Type B pancreatic cell (in vitro differentiated cells): ENCODE measurements at regions not wholly inside any gene's neighbourhood (a gene's known extent, or its start where the extent isn't known, plus 50 kb on each side); places are given as distances from the start of the nearest gene placed in this dataset.

Experiments used
- DNase-seq: peaks from one replicate; pipeline ENCODE4 v3.0.0; 2021; ENCODE audit warnings: mixed read lengths; ENCODE audit not compliant: unreplicated experiment; ENCODE audit errors: extremely low spot score
- H3K27ac Mint-ChIP-seq: 2 replicates; pipeline ENCODE4 v1.8.0; 2021; ENCODE audit warnings: mild to moderate bottlenecking, mixed read lengths
- H3K27me3 Mint-ChIP-seq: 2 replicates; pipeline ENCODE4 v1.8.0; 2021; ENCODE audit warnings: mixed read lengths
- H3K36me3 Mint-ChIP-seq: 2 replicates; pipeline ENCODE4 v1.8.0; 2021; ENCODE audit warnings: mixed read lengths
- H3K4me1 Mint-ChIP-seq: one replicate; pipeline ENCODE4 v1.8.0; 2021; ENCODE audit warnings: mixed read lengths; ENCODE audit not compliant: unreplicated experiment
- H3K4me3 Mint-ChIP-seq: 2 replicates; pipeline ENCODE4 v1.8.0; 2021; ENCODE audit warnings: mild to moderate bottlenecking, mixed read lengths
- H3K9me3 Mint-ChIP-seq: 2 replicates; pipeline ENCODE4 v1.8.0; 2021; ENCODE audit warnings: mixed read lengths
- CTCF ChIP-seq: fragments of 200-600 bp; sonication (generic); conservative IDR thresholded peaks from 2 replicates; pipeline ENCODE4 v1.5.0; 2021; ENCODE audit warnings: antibody characterized with exemption, mild to moderate bottlenecking

GRCh38 chr13:105991131-105991530 is 544.3 kb downstream of the EFNB2 start:
- H3K36me3 Mint-ChIP-seq = peaks cover 5% of the 10 kb centered on the region
- peaks cover 12% of the 10 kb centered on the region for H3K9me3 Mint-ChIP-seq
- no peaks in the 10 kb centered on the region for H3K27me3 Mint-ChIP-seq
- no peak for TF ChIP-seq CTCF
- no peak overlapping the region for H3K27ac Mint-ChIP-seq
- no peak for DNase-seq
- no peak overlapping the region for H3K4me3 Mint-ChIP-seq
- peaks cover 12% of the 10 kb centered on the region for H3K4me1 Mint-ChIP-seq

DNA sequence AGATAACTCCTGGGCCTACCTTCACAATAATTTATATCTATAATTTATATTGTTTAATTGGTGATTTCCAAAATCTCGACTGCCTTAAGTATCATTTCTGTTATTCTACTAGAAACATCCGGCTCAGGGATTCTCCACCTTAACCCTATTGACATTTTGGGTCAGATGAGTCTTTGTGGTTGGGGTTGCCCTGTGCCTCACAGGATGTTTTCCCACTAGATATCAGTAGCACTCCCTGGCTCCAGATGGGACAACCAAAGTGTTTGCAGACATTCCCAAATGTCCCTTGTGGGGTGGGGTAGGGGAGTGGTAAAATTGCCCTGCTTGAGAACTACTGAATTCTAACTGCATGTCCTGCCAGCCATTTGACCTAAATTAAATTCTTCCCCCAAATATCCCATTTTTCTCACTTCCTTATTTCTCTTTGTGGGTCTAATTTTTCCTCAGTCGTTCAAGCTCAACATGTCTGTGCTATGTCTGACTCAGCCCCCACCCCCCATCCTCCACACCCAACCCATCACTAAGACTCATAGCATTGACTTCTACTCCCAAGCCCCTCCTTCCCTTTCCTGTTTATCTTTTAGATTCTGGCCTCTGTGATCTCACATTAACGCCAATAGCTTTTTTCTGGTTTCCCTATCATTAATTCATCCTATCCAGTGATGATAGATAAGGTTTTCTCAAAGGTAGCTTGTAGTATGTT is 545.1 kb downstream of the EFNB2 start:
- no peak overlapping the region for H3K27ac Mint-ChIP-seq
- H3K4me1 Mint-ChIP-seq = peaks cover 11% of the 10 kb centered on the region
- peaks cover 12% of the 10 kb centered on the region for H3K9me3 Mint-ChIP-seq
- H3K36me3 Mint-ChIP-seq = peaks cover 5% of the 10 kb centered on the region
- no peaks in the 10 kb centered on the region for H3K27me3 Mint-ChIP-seq
- no peak for TF ChIP-seq CTCF
- no peak overlapping the region for H3K4me3 Mint-ChIP-seq
- no peak for DNase-seq

DNA sequence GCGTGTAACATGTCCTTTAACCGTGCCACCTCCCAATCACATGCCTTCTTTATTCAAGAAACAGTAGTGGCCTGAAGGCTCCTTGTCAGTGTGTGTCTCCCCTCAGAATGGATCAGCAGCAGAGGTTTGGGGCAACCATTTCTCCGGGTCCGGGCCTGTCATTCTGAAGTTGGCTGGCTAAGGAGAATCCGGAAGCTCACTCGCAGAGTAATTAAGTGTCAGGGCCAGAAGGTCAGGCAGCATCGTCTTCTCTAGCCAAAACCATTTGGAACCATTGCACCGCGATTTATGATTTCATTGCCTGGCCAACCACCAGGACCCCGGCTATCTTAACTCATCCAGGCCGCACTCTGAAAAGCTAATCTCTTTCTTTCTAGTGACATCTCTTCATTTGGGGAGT is 550.8 kb downstream of the EFNB2 start:
- TF ChIP-seq CTCF = no peak
- no peak overlapping the region for H3K27ac Mint-ChIP-seq
- H3K4me1 Mint-ChIP-seq = peaks cover 6% of the 10 kb centered on the region
- H3K36me3 Mint-ChIP-seq = no peaks in the 10 kb centered on the region
- H3K4me3 Mint-ChIP-seq = no peak overlapping the region
- peaks cover 10% of the 10 kb centered on the region for H3K9me3 Mint-ChIP-seq
- no peak for DNase-seq
- H3K27me3 Mint-ChIP-seq = no peaks in the 10 kb centered on the region

- Mint-ChIP-seq H3K4me3 (no peak overlapping the region), H3K36me3 (no peaks in the 10 kb centered on the region), H3K27me3 (no peaks in the 10 kb centered on the region), H3K9me3 (peaks cover 10% of the 10 kb centered on the region), H3K27ac (no peak overlapping the region), H3K4me1 (peaks cover 10% of the 10 kb centered on the region)
- no peak for TF ChIP-seq CTCF
- DNase-seq = no peak
Observed at GRCh38 chr13:105984236-105984635, 551.2 kb downstream of the EFNB2 start.

DNA sequence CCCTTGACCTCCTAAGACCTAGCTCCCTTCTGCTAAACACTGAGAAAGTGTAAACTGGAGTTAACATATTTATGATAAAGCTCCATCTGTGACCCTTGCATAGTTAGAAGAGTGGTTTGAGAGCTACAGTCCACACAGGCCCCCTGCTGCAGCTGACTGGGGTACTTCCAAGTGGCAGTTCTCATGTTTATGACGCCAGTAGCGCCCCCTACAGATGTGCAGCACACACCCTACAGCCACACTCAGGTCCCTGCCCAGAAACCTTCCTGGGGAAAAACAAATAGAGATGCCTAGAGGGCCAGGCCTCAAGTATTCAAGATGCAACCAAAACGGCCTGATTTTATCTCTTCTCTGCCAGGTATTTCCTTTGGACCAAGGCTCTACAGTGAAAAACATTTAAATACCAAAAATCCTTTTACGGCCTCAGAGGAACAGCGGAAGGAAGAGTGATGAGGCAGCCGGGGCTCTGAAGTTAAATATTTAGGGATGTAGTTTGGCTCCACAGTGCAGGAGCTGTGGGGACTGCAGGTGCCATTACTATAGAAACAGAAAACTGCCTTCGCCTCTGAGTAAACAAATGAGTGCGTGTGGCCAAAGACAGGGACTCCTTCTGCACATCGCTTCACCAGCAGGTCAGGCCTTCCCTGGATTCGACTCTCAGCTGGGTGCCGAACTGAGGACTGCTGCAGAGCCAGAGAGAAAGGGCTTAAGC is 553.1 kb downstream of the EFNB2 start:
- H3K36me3 Mint-ChIP-seq = peaks cover 2% of the 10 kb centered on the region
- H3K27me3 Mint-ChIP-seq = peaks cover 2% of the 10 kb centered on the region
- no peak overlapping the region for H3K4me3 Mint-ChIP-seq
- H3K4me1 Mint-ChIP-seq = peaks cover 16% of the 10 kb centered on the region
- no peak for DNase-seq
- no peak overlapping the region for H3K27ac Mint-ChIP-seq
- no peak for TF ChIP-seq CTCF
- peaks cover 7% of the 10 kb centered on the region for H3K9me3 Mint-ChIP-seq
